ENCODE measurements at regions not wholly inside any gene's neighbourhood (a gene's known extent, or its start where the extent isn't known, plus 50 kb on each side); places are given as distances from the start of the nearest gene placed in this dataset.

- TF ChIP-seq REST (IDR thresholded peaks at IDR 0.05; ENCODE audit: insufficient read depth in 1 of 2, low read depth in 2 of 2, low read length in 2 of 2) (no peak), POLR2AphosphoS5 (IDR thresholded peaks at IDR 0.05; ENCODE audit: low read depth, low read length) (no peak)
Observed at GRCh38 chr15:93214106-93214505, 125.1 kb upstream of the RGMA start.

All from PFSK-1 (cell line).